HEK293T (cell line): ENCODE measurements at regions not wholly inside any gene's neighbourhood (a gene's known extent, or its start where the extent isn't known, plus 50 kb on each side); places are given as distances from the start of the nearest gene placed in this dataset.

Experiments used
- HDGF ChIP-seq: fragments of 450-650 bp; IDR thresholded peaks from 2 replicates; pipeline ENCODE4 v1.6.1; 2017; ENCODE audit warnings: antibody characterized with exemption, borderline replicate concordance
- L3MBTL2 ChIP-seq: fragments of 450-650 bp; conservative IDR thresholded peaks from 2 replicates; pipeline ENCODE4 v1.6.1; 2016; ENCODE audit warnings: mild to moderate bottlenecking
- LEF1 ChIP-seq: fragments of 450-650 bp; IDR thresholded peaks from 2 replicates; pipeline ENCODE4 v1.6.1; 2017; ENCODE audit warnings: mild to moderate bottlenecking, borderline replicate concordance

DNA sequence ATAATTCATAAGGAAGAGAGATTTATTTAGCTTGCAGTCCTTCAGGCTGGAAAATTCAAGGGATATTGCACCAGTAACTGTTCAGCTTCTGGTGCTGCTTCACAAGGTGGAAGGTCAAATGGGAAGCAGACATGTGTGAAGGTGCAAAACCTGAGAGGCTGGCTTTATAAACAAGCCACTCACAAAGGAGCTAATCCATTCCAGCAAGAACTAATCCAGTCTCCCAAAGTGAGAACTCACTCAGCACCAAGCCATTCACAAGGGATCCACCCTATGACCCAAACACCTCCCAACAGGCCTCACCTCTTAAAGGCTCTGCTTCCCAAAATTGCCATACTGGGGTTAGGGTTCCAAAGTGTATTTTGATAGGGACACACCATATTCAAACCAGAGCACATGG, 1018.4 kb upstream of the ACVR2A start:
- TF ChIP-seq LEF1 (no peak), L3MBTL2 (no peak), HDGF (no peak)
